GF-D8 (cell line): ENCODE measurements at regions not wholly inside any gene's neighbourhood (a gene's known extent, or its start where the extent isn't known, plus 50 kb on each side); places are given as distances from the start of the nearest gene placed in this dataset.
"Not testable (repeated sequence)": the region's sequence is repeated elsewhere in the genome, so short reads cannot be mapped to it uniquely, and the experiment has no call there.

Source experiments
- DNase-seq: peaks from one replicate; lab custom pipeline; 2025; lab: John Stamatoyannopoulos, UW

- DNase-seq, result no peak
Observed at GRCh38 chr4:84224522-84224921, 274.6 kb downstream of the NKX6-1 start.

GRCh38 chr4:84221704-84222103 is 277.4 kb downstream of the NKX6-1 start:
- DNase-seq, result no peak

- no peak for DNase-seq
Observed at GRCh38 chr4:84220990-84221389, 278.1 kb downstream of the NKX6-1 start.

GRCh38 chr4:84219656-84220055 is 279.4 kb downstream of the NKX6-1 start:
- no peak for DNase-seq

- DNase-seq, result no peak
Observed at GRCh38 chr4:84218031-84218430, 281.1 kb downstream of the NKX6-1 start.

GRCh38 chr4:84215217-84215616 is 283.9 kb downstream of the NKX6-1 start:
- no peak for DNase-seq

- DNase-seq, result not testable (repeated sequence)
Observed at GRCh38 chr4:84206226-84206625, 292.9 kb downstream of the NKX6-1 start.

GRCh38 chr4:84189144-84189543 is 309.9 kb downstream of the NKX6-1 start:
- DNase-seq, result no peak

- DNase-seq, result no peak
Observed at GRCh38 chr4:84179409-84179808, 319.7 kb downstream of the NKX6-1 start.

- DNase-seq, result no peak
Observed at GRCh38 chr4:84177831-84178542, 321.1 kb downstream of the NKX6-1 start.

- DNase-seq, result no peak
Observed at GRCh38 chr4:84176016-84176415, 323.1 kb downstream of the NKX6-1 start.

GRCh38 chr4:84171871-84172270 is 327.2 kb downstream of the NKX6-1 start:
- DNase-seq, result no peak

GRCh38 chr4:84167564-84167963 is 331.5 kb downstream of the NKX6-1 start:
- no peak for DNase-seq

- no peak for DNase-seq
Observed at GRCh38 chr4:84167093-84167492, 332.0 kb downstream of the NKX6-1 start.

GRCh38 chr4:84166486-84166885 is 332.6 kb downstream of the NKX6-1 start:
- no peak for DNase-seq

GRCh38 chr4:84164201-84164600 is 334.9 kb downstream of the NKX6-1 start:
- DNase-seq, result no peak

- DNase-seq, result no peak
Observed at GRCh38 chr4:84159762-84160161, 339.3 kb downstream of the NKX6-1 start.

- DNase-seq, result no peak
Observed at GRCh38 chr4:84158670-84159069, 340.4 kb downstream of the NKX6-1 start.

GRCh38 chr4:84151574-84151973 is 347.5 kb downstream of the NKX6-1 start:
- DNase-seq, result no peak

GRCh38 chr4:84150177-84150576 is 348.9 kb downstream of the NKX6-1 start:
- DNase-seq, result no peak

GRCh38 chr4:84147831-84148230 is 351.3 kb downstream of the NKX6-1 start:
- DNase-seq, result no peak

GRCh38 chr4:84146300-84146959 is 352.7 kb downstream of the NKX6-1 start:
- no peak for DNase-seq

GRCh38 chr4:84145176-84145575 is 353.9 kb downstream of the NKX6-1 start:
- no peak for DNase-seq

- not testable (repeated sequence) for DNase-seq
Observed at GRCh38 chr4:84126911-84127310, 372.2 kb downstream of the NKX6-1 start.
